ENCODE measurements at regions not wholly inside any gene's neighbourhood (a gene's known extent, or its start where the extent isn't known, plus 50 kb on each side); places are given as distances from the start of the nearest gene placed in this dataset.

GRCh38 chr4:11182031-11182430 lies 246.7 kb downstream of the HS3ST1 start:
- DNase-seq: no peak

GRCh38 chr4:11179796-11180195 lies 248.9 kb downstream of the HS3ST1 start:
- no peak for DNase-seq

DNA sequence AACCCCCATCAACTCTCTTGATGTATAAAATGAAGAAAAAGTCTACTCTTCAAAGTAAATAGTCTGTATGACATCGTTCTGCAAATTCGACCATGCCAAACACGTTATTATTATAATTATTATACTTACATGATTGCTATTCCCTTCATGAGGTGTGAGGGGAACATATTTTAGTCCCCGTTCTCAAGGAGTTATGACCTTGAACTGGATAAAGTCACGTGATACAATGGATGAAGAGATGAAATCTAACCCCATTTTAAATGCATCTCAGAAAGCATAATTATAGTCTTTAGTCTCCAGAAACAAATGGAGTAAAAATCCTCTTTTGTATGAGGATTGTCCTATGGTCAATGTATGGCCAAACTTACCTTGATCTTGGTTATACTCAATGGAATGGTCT lies 250.3 kb downstream of the HS3ST1 start:
- no peak for DNase-seq

DNA sequence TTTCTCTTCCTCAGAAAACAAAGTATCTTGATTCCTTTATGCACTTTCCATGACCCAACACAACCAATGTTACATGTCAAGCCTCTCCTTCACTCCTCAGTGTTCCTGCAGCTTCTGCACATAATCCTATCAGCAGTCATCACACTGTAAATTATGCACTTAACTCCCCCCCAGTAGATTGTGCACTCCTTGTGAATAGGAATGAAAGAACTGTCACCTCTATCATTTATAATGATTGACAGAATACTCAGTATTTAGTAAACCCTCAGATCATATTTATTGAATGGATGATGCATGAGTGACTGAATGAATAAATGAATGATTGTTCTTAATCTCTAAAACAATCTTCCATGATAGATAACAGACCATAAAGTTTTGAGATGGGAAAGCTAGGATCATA lies 253.3 kb downstream of the HS3ST1 start:
- no peak for DNase-seq

GRCh38 chr4:11166606-11167005 lies 262.1 kb downstream of the HS3ST1 start:
- DNase-seq: no peak

DNA sequence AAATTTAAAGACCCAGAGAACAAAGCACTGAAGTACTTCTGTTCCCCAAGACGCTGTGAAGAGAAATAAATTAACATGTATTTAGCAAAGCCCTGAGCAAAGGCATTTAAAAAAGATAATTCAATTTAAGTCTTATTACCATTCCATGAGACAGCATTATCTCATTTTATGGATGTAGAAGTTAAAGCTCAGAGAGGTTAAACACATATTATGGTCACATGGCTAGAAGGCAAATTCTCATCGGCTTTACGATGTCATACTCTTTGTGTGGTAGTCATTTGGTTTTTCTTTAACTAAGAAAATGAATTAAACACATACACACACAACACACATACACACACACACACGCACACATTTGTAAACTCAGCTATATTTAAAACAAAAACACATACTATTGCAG lies 262.7 kb downstream of the HS3ST1 start:
- DNase-seq: no peak

GRCh38 chr4:11165052-11165451 lies 263.6 kb downstream of the HS3ST1 start:
- DNase-seq: no peak

DNA sequence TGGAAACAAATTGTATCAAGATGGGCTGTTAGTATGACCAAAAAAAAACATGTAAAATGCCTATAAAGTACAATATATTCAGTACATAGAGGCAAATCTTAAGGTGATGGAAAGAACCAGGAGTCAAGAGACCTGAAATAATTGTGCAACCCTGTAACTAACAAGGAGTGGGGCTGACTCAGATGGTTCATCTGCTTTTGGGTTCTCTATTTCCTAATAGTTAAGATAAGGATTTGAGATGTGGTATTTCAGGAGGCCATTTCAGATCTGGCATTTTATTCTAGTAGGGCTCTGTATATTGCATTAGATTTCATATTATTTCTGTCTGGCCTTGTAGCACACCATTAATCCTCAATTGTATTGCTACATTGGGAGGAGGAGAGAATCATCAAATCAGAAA lies 268.4 kb downstream of the HS3ST1 start:
- no peak for DNase-seq

- DNase-seq: no peak
These were observed 269.7 kb downstream of the HS3ST1 start for GRCh38 chr4:11158971-11159370.

DNA sequence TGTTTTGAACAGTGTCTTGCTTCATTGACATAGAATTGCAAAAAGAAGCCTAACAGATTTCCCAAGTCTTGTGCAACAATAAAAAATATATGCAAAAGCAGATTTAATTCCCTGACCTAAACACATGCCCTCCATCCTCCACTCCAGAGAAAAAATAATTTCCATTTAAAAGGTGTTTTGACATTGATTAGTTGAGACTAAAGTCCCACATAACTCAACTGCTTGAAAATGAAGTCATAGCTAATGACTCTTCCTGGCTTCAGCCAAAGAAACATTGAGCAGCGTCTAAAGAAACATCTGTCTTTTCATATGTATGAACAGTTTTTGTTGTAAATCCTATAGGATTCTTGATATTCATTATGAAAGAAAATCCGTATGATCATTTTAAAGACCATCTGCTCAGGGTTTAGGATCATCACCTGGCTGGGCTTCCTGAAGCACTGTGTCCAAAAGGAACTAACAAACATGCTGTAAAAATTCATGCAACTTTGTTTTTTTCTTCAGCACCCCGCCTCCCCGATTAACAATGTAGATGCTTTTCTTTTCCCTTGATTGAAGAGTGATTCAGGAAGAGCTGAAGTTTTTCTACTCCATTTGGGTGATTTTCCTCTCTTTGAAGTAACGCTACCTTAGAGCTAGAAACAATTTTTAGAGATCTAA lies 273.4 kb downstream of the HS3ST1 start:
- DNase-seq: no peak

DNA sequence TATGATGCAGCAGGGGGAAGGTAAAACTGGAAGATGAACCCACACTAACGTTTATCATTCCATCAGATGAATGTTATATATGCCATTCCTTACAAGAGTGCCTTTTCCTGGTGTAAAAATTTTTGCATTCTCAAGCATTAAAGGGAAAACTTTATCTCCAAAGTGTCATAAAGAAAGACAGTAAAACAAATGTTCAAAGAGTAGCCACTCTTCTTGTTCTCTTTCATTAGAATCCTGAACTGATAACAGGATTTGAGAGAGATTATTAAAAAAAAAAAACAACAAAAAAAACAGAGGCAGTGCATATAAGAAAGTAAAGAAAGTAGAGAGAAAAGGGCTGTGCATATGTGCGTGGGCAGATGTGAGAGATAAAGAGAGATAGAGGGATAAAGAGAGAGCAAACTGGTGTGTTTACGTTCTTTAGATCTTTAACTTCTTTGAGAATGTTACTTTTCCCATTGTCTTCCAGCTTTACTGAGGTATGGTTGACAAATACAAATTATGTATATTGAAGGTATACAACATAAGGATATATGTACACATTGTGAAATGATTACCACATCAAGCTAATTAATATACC lies 275.4 kb downstream of the HS3ST1 start:
- no peak for DNase-seq

GRCh38 chr4:11152684-11153083 lies 276.0 kb downstream of the HS3ST1 start:
- DNase-seq: no peak

DNA sequence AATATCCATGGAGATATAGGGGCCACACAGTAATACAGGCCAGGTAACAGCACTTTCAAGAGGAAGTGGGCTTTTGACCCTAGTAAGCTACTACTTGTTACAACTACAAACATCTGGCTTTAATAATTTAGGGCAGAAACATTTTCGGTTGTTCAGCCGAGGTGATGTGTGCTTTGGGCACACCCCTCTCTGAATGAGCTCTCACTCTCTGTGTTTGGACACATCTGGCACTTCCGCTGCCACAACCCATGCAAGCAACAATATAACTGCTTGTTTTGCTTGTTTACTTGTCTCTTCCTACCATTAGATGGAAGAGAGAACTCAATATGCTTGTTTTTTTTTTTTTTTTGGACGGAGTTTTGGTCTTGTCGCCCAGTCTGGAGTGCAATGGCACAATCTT lies 277.2 kb downstream of the HS3ST1 start:
- DNase-seq: no peak

DNA sequence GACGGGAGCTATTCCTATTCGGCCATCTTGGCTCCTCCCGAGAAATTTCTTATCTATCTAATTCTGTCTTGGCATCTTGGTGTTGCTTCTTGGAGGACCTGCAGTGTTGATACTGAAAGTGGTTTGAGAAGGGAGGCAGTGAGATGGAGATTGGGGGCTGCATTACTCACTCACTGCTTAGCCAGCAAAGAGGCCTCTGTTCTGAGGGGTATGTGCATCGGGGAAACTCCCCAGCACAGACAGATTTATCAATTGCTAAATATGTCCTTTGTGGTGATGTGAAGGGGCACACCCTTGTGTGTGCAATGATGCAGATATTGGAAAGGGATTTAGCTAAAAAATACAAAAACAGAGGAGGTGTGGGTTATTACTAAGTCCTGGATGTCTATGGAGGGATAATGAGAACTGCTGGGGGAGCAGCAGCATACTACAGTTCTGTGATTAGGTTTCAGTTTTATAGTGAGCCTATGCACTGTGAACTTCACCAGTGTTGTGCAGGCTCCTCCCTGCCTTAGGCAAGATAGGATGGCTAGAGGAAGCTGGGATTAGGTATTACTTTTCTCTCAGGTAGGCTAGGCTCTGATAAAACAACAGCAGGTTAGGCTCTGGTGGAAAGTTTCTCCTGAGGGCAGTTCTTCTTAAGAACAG lies 279.0 kb downstream of the HS3ST1 start:
- DNase-seq: no peak

DNA sequence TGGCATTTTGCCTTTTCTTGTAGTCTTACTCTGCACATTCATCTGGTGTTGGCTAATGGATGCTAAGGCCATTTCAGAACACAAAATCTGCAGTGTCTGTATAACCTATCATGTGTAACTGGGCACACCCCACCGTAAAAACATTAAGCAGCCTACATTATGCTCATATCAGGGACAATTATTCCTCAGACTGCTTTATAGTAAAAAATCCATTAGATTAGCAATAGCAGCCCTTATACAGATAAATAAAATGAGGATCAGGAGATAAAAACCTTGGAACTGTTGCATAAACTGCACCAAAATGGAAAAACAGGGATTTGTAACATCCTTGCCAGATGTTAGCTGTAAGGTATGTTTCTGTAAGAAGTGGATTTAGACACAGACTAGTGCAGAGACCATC lies 288.8 kb downstream of the HS3ST1 start:
- no peak for DNase-seq

GRCh38 chr4:11138964-11139363 lies 289.7 kb downstream of the HS3ST1 start:
- DNase-seq: peak in 1 of 2 donors; percentile 1

GRCh38 chr4:11134705-11135104 lies 294.0 kb downstream of the HS3ST1 start:
- no peak for DNase-seq

GRCh38 chr4:11133868-11134267 lies 294.8 kb downstream of the HS3ST1 start:
- DNase-seq: no peak

GRCh38 chr4:11132478-11132877 lies 296.2 kb downstream of the HS3ST1 start:
- no peak for DNase-seq

GRCh38 chr4:11131491-11131890 lies 297.2 kb downstream of the HS3ST1 start:
- no peak for DNase-seq

GRCh38 chr4:11130195-11130970 lies 298.3 kb downstream of the HS3ST1 start:
- no peak for DNase-seq

DNA sequence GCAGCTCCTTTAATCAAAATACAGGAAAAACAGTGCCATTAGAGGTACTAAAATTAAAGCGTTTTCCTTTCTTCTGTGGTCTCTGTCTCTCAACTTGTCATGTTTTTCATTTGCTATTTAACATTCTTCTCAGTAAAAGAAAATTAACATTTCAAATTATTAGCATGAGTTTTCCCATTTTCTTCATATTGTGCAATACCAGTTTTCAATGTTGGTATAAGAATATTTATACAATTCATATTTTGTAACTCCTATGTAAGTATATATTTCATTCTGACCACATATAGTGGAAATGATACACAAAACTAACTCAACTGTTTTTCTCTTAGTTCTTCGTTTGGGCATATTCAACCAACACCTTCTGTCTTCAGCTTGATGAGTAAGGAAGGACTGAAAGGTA lies 308.3 kb downstream of the HS3ST1 start:
- DNase-seq: no peak

DNA sequence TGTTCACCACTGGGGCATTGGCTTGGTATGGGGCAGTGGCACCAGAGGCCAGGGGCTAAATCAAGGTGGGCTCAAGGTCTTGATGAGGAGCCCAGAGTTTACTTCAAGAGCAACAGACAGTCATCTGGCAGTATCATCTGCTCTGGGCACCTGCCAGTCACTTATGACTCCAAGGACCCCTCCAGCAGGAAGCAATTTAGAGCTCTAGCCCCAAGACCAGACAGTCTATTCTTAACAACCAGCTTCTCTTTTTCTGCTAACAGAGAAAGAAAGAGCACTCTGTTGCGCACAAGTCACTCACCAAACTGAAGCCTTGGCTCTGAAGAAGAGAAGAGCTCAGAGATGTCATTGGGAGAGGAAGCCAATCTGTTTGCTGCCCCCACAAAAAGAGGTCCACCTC lies 309.2 kb downstream of the HS3ST1 start:
- DNase-seq: no peak

DNA sequence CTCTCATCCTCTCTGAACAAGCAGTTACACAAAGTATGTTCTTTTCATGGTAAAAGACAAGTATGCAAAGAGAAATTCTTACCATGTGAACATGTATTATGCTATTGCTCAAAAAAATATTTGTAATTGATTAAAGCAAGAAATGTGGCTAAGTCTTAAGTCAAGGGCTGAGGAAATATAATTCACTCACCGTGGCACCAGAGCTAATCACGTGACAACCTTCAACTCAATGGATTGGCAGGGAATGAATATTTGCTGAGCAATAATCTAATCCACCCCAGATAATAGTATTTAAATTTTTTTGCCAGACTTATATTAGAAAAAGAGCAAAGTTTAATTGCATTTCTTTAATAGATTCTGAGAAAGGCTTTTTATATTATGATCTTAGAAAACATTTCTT lies 310.2 kb downstream of the HS3ST1 start:
- DNase-seq: no peak
